ENCODE measurements at regions not wholly inside any gene's neighbourhood (a gene's known extent, or its start where the extent isn't known, plus 50 kb on each side); places are given as distances from the start of the nearest gene placed in this dataset.

- Histone ChIP-seq H4K20me1 (ENCODE audit: insufficient read depth) (no peaks in the 10 kb centered on the region), H3K9me3 (ENCODE audit: control insufficient read depth in 1 of 2, insufficient read depth in 1 of 2, low read depth in 1 of 2, low read length in 2 of 2) (no peaks in the 10 kb centered on the region), H3K4me2 (ENCODE audit: low read length) (no peak overlapping the region), H3K9me2 (ENCODE audit: insufficient read depth) (no peaks in the 10 kb centered on the region), H3K79me2 (ENCODE audit: insufficient read depth, low read length) (no peaks in the 10 kb centered on the region), H3K27me3 (ENCODE audit: insufficient read depth, low read length) (0 out of 2 replicates have a peak, but pooled peaks cover 6% of the 10 kb centered on the region), H3K27ac (ENCODE audit: low read depth, low read length) (no peak overlapping the region), H3K36me3 (ENCODE audit: control insufficient read depth in 1 of 2, insufficient read depth in 2 of 2, low read length in 2 of 2) (no peaks in the 10 kb centered on the region), H3K4me3 (replicated peaks in 1 of 2; ENCODE audit: low read depth in 1 of 2, low read length in 2 of 2) (no peak overlapping the region), H3K4me1 (ENCODE audit: control insufficient read depth in 1 of 2, insufficient read depth in 2 of 2, low read length in 2 of 2) (no peaks in the 10 kb centered on the region), H3K9ac (ENCODE audit: low read length) (no peak overlapping the region), H2AFZ (ENCODE audit: low read depth, low read length, poor library complexity, severe bottlenecking) (no peak overlapping the region)
- ChIA-PET CTCF (no interaction called here), POLR2A (no interaction called here), RAD21 (ENCODE audit: low non-redundant PET in 1 of 2, low total read pairs in 2 of 2, uncharacterized antibody in 2 of 2, unreplicated experiment in 2 of 2) (no interaction called here)
- BruUV-seq (replicated peaks), result no TSS peak
- TF ChIP-seq, protein P1, sequence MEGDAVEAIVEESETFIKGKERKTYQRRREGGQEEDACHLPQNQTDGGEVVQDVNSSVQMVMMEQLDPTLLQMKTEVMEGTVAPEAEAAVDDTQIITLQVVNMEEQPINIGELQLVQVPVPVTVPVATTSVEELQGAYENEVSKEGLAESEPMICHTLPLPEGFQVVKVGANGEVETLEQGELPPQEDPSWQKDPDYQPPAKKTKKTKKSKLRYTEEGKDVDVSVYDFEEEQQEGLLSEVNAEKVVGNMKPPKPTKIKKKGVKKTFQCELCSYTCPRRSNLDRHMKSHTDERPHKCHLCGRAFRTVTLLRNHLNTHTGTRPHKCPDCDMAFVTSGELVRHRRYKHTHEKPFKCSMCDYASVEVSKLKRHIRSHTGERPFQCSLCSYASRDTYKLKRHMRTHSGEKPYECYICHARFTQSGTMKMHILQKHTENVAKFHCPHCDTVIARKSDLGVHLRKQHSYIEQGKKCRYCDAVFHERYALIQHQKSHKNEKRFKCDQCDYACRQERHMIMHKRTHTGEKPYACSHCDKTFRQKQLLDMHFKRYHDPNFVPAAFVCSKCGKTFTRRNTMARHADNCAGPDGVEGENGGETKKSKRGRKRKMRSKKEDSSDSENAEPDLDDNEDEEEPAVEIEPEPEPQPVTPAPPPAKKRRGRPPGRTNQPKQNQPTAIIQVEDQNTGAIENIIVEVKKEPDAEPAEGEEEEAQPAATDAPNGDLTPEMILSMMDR (IDR thresholded peaks at IDR 0.05 in 2 of 3, conservative IDR thresholded peaks at IDR 0.05 in 1 of 3; ENCODE audit: borderline replicate concordance in 1 of 3, insufficient read depth in 1 of 3, low read depth in 2 of 3, low read length in 2 of 3), result no peak
- no peak for TF ChIP-seq YY1 (IDR thresholded peaks at IDR 0.05; ENCODE audit: extremely low read depth, insufficient replicate concordance, low read depth, low read length)
- TF ChIP-seq POLR2A (IDR thresholded peaks at IDR 0.05; ENCODE audit: borderline replicate concordance, extremely low read depth, insufficient read depth, insufficient read length), result no peak
- no peak for TF ChIP-seq RAD21 (IDR thresholded peaks at IDR 0.05; ENCODE audit: low read depth)
- TF ChIP-seq FOSL1 (IDR thresholded peaks at IDR 0.05; ENCODE audit: low read depth), result no peak
- TF ChIP-seq, protein P2, sequence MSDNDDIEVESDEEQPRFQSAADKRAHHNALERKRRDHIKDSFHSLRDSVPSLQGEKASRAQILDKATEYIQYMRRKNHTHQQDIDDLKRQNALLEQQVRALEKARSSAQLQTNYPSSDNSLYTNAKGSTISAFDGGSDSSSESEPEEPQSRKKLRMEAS (IDR thresholded peaks at IDR 0.05), result no peak
- no peak for TF ChIP-seq ELF1 (IDR thresholded peaks at IDR 0.05; ENCODE audit: borderline replicate concordance, low read depth)
- TF ChIP-seq EZH2phosphoT487 (IDR thresholded peaks at IDR 0.05; ENCODE audit: borderline replicate concordance), result no peak
- TF ChIP-seq, protein P3, sequence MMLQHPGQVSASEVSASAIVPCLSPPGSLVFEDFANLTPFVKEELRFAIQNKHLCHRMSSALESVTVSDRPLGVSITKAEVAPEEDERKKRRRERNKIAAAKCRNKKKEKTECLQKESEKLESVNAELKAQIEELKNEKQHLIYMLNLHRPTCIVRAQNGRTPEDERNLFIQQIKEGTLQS (IDR thresholded peaks at IDR 0.05), result no peak
- TF ChIP-seq ZBTB33 (IDR thresholded peaks at IDR 0.05; ENCODE audit: extremely low read depth, insufficient replicate concordance, low read length), result no peak
- no peak for DNase-seq (ENCODE audit: low read depth, low spot score)
- intact Hi-C loops (cut with micrococcal nuclease), result loop anchor here (10.0 kb wide), 1 partner anchor 1675 kb away; no protein-coding TSS in a partner anchor
- ATAC-seq, result no peak
These were observed 170.9 kb upstream of the CHD1 start for GRCh38 chr5:99099691-99100090.
